Stimulated activated CD4-positive, alpha-beta T cell treated with anti-CD3 and anti-CD28 coated beads, Interleukin-4, amount 100 ng/mL, for 24 hours (primary cell): ENCODE measurements at regions not wholly inside any gene's neighbourhood (a gene's known extent, or its start where the extent isn't known, plus 50 kb on each side); places are given as distances from the start of the nearest gene placed in this dataset.
"Not testable (repeated sequence)": the region's sequence is repeated elsewhere in the genome, so short reads cannot be mapped to it uniquely, and the experiment has no call there.

Experiments used
- DNase-seq: peaks from one replicate; pipeline ENCODE4 v3.0.0-alpha.2; 2020

DNA sequence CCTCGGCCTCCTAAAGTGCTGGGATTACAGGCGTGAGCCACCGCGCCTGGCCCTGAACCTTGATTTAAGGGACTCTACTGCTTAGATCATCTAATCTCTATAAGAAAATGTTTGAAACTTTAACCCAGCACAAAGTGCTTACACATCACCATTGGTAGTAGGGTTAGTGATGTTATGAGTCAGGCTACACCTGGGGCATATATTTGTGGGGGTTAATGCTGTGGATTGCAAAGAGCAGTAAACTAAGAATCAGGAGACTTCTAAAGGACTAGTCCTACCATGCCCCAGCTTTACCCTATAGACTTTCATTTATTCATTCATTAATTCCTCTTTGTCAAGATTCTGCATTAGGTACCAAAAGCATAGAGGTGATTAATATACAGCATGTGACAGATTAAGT, 880.5 kb downstream of the TTLL7 start:
- DNase-seq, result no peak

DNA sequence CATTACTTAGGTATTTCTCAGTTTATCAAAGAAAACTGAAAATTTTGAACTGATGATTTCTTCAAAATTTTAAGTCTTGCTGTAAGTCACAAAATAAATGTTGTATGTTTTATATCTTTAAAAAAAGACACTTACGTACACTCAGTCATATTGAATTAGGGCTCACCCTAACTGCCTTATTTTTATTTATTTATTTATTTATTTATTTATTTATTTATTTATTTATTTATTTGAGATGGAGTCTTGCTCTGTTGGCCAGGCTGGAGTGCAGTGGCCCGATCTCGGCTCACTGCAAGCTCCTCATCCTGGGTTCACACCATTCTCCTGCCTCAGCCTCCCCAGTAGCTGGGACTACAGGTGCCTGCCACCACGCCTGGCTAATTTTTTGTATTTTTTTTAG, 881.9 kb downstream of the TTLL7 start:
- DNase-seq, result not testable (repeated sequence)

DNA sequence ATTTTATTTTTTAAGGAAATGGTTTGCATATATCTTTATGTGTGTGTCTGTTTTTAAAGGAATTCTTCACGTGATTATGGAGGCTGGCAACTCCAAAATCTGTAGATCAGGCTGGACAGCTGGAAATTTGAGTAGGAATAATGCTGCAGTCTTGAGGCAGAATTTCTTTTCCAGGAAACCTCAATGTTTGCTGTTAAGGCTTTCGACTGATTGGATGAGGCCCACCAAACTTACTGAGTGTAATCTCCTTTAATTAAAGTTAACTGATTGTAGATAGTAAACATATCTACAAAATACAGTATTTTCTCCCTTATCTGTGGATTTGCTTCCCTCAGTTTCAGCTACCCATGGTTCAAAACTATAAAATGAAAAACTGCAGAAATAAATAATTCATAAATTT, 883.1 kb downstream of the TTLL7 start:
- no peak for DNase-seq

DNA sequence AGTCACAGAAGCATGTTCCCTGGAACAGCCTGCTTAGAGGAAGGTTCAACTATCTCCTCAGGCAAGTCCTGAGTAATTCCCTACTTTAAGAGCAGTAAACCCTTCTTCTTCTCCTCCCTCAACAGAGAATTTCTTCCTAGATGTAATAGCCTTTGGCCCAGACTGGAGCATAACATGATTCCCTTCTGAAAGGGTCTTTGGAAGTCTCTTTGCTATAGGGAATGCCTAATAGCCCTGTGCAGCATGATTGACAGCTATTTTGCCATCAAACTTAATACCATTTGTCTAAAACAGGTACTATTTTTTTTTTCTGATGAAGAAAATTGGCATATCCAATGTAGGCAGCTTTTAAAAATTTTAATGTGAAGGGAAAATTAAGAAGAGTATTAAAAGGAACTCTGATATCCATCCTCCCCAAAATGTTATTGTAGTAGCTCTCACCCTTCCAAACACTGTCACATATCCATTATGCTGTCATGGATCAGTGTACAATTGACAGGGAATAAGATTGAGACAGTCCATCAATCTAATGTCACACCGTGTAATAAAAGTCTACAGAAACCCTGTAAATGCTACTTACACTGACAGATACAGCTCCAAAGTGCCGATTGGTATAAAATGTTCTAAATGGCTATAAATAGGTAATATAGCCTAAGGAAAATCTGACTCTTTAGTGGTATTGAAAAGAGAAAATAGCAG, 884.6 kb downstream of the TTLL7 start:
- DNase-seq, result no peak

DNA sequence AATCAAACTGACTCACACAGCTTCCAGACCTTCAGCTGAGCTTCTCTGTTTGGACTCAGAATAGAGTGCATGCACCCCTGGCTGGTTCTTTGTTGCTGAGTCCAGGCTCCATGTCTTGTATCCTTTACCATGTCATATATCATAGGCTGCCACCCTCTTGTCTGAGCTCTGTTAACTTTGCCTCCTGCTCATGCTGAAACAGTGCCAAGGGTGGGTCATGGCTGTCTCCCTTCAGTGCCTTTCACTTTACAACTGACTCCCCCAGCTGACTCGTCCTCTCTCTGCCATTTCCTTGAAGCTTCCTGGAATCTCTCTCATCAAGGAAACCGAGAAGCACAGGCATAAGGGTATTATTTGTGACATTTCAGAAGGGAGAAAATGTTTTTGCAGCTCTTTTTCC, 885.3 kb downstream of the TTLL7 start:
- no peak for DNase-seq

DNA sequence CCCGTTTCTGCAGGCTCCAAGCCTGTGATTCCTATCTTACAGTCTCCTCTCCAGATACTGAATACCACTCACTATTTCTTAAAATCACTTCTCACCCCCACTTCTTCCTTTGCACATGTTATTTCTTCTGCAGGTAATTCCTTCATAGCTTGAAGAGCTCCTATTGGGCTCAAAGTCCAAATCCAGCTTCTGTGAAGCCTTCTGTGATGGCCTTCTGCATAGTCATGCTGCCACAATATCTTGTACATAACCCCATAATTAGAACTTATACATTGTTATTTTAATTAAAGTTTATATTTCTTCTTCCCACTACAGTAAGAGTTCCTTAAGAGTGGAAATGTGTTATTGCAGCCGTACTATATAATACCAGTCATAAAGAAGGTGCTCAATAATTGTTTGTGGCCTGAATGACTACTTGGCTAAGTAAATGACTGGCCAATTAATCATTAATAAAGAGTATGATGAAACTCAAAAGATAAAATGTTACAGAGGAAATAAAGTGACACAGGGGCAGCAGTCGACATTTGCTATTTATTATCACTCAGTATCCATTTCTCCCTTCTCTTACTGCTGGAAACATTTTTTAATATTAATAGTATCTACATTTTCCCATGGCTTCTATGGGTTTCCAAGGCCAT, 886.6 kb downstream of the TTLL7 start:
- no peak for DNase-seq

DNA sequence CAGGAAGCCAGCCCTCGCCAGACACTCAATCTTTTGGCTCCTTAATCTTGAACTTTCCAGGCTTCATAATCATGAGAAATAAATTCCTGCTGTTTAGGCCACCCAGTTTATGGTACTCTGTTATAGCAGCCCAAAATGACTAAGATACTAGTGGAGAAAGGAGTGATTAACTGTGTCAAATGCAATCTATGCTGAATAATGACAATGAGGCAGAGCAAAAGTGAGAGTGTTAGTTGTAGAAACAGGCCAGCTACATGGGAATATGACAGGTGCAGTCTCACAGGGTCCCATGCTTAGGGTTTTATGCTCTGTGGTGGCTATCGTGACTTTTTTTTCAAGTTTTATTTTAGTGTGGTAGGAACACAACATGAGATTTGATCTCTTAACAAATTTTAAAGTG, 888.8 kb downstream of the TTLL7 start:
- no peak for DNase-seq

DNA sequence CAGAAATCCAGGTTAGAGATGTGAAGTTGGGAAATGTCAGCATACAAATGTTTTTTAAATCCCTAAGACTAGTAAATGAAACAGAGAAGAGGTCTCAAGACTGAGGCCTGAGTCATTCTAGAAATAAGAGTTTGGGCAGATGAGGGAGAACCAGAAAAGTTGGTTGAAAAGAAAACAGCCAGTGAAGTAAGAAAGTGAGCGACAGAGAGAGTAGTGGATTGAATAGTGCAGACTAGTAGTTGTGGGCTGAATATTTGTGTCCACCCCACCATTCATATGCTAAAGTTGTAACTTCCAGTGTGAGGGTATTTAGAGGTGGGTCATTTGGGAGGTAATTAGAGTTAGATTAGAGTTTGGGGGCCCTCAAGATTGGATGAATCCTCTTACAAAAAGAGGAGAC, 889.2 kb downstream of the TTLL7 start:
- DNase-seq, result no peak

DNA sequence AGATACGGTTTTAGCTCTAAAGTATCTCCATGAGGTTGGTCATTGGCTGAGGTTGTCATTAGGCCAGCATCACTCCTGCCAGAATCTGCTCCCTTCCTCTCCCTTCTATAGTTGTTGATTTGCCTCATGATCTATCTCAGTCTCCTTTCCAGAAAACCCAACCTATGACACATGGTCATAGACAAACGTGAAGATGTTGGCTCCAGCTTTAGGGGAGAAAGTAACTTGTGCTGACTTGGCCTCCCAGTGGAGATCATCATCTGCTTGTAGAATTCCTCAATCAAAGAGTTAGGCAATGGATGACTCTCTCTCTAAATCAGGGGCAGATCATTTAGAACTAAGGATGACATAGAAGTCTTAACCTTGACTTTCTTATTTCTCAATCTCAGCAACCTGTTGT, 894.4 kb downstream of the TTLL7 start:
- DNase-seq, result no peak

DNA sequence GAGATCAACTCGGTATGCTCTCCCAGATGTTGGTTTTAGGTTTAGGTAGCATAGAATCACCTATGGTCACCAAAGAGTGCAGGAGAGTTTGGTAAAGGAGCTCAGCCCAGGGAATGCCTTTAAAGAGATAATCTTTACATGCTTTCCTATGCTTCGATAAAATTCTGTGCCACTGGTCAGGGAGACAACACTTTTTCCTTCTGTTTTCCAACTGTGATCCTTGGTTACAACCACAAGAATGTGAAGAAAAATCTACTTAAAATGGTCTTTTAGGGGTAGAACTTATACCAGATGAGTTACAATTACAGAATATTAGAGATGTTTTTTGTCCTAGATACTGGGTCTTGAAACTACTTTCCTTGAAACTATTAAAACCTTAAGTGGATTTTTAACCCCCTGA, 895.6 kb downstream of the TTLL7 start:
- no peak for DNase-seq

DNA sequence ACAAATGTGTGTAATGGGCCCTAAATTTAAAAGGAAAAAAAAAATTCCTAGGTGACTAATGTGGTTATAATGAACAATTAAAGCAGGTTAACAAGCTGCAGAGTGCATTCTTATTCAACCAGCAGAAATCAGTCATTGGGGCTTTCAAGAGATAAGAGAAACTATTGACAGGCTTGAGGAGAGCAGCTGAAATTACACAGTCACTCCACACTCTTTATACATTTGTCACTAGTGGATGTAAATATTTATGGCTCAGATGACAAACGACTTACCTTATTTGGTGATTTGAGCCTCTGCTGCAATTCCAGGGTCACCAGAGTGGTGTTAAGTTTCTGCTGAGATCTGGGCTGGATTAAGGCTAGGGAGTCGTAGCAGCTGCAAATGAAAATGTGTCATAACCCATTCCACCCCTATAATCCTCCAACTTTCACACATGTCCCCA, 896.3 kb downstream of the TTLL7 start:
- DNase-seq, result no peak

DNA sequence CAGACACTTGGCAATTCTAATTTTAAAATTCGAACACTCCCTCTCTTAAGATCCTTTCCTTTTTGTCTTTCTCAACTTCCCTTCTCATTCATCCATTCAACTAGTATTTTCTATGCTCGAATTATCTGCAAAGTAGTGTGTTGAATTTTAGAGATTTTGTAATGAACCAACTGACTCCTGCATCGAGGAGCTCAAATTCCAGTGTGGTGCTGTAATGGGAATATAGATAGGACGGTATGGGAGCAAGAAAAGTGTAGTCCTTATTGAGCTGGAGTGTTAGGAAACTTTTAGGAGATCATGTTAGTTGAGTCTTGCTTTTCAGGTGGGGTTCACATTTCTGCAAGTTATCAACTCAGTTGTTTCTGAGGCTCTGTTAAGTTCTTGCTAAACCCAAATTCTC, 897.5 kb downstream of the TTLL7 start:
- no peak for DNase-seq

DNA sequence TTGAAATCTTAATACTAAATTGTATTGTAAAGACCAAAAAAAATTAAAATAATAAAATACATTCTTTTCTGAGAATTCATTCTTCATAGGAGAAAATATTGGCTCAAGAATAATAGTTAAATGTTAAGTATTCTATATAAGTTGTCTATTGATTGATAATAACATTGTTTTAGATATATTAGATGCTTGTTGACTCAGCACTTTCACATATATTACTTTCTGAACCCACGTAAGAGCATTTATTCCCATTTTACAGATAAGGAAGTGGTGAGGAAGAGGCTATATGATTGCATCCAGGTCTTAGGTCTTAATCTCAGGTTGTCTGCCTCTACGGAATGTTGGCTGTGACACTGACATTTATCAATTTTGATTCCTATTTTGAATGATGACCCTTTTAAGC, 898.8 kb downstream of the TTLL7 start:
- DNase-seq, result no peak

DNA sequence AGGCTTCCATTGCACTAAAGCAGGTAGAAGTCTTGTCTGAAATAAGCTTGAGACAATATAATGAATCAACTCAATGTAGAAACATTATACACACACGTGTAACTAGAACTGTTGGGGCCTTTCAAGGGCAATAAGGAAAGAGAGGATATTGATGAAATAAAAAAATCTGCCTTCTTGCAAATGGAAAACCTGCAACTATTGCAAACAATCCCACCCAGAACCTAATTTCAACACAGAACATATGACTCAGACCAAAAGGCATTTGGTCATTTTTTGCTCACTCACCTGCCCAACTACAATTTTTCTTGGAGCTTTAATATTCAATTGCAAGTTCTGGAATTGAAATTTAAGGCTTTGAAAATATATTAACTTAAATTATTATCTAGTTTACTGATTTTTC, 900.1 kb downstream of the TTLL7 start:
- DNase-seq, result no peak

DNA sequence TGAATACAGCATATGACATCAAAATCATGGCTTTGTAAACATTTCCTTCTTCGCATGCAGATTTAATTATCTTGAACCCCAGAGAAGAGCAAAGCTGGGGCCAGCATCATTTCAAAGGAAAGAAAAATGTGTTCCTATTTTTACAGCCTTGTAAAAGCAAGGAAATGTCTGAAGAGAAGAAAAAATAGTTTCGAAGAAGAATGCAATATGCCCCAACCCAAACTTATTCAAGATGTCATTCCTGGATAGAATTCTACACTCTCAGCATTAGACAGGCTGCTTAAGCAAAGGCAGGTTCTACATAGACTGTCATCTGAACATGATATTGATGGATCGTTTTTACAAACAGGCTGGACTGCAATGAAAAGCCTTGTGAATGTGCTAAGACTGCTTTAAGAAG, 900.8 kb downstream of the TTLL7 start:
- DNase-seq, result no peak

DNA sequence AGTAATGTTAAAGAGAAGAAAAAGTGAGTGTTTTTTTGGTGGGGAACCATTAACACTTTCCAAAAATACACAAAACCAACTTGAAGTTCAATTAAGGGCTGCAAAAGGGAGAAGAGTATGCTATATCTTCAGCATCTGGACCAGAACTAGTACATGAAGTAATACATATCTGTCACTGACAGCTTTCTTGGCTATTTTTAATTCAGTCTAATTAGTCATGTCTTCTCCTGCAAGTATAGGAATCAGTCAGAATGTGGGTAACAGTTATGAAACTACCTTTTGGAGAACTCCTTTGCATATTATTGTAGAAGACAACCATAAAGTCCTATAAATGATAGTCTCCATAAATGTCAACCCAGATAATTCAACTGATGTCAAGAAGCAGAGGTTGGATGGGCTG, 901.2 kb downstream of the TTLL7 start:
- DNase-seq, result no peak

DNA sequence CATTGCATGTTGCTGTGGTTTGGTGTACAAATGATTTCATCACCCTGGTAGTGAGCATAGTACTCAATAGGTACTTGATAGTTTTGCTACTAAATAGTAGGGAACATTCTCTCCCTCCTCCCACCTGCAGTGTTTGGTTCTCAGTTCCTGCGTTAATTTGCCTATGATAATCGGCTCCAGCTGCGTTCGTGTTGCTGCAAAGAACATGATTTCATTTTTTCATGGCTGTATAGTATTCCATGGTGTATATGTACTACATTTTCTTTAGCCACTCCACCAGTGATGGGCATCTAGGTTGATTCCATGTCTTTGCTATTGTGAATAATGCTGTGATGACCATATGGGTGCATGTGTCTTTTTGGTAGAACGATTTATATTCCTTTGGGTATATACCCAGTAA, 903.4 kb downstream of the TTLL7 start:
- no peak for DNase-seq

DNA sequence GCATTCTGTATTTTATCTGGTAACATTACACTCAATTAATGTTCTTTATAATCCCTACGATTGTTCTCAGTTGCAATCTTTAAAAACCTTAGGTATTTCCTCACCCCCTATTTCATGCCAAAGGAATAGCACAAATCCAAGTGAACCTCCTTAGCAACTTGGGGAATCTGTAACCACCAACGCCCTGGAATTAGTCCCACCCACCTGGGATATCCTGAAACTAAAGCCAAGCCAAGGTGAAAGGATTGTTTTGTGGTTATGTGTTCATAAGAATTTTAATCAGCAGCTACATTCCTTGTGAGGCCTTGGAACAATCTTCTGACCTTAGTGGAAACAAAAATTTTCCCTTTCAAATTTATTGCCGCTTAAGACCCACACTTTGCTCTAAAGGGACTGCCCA, 908.7 kb downstream of the TTLL7 start:
- no peak for DNase-seq

DNA sequence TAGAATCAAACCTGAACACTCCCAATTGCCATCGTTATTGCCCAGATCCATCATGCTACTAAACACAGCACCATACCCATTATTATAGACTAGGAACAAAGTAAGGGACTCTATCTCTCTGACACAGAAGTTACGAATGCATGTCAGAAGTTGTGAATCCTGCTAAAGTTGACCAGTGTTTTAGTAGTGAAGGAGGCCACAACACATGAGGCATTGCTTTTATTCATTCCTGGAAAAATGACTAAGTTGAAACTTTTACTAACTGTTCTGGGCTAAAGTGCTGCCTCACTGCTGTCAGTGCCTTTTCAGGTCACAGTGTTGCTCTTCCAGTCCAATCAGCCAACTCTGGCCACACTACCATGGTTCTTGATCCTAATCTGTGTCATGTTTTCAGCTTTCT, 911.1 kb downstream of the TTLL7 start:
- DNase-seq, result no peak

DNA sequence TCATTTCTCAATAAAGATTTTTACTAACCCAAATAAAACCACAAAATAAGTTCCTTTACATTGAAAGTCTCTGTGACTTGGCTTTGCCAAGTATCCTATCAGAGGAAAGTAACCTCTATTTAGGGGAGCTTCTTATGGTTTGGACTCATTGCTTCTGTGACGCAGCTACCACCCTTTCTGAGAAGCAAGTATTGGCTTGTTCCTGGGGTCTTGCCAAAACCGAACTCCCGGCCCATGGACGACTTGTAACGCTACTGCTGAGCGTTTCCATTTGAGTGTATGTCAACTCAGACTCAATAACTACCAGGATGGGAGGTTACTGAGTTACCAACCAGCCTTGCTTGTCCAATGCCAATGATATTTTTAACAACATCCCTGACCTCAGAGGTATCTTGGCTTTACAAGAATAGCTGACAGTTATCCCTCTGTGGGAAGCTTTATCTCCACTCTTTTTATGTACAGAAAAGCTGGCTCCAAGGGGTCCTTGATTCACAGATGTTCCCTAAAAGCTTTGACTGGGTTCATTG, 911.9 kb downstream of the TTLL7 start:
- DNase-seq, result no peak

DNA sequence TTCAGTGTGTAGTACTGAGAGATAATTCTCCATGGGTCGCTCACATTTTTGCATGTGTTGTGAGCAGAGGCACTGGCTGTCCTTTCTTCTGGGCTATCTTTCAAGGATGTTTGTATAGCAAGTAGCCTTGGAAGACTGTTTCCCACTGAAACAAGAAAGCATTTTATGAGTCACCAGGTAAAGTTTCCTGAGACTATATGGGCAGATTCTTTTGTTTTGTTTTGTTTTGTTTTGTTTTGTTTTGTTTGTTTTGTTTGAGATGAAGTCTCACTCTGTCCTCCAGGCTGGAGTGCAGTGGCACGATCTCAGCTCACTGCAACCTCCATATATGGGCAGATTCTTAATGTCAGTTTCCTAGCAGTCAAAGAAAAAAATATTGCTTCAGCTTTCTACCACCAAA, 912.6 kb downstream of the TTLL7 start:
- no peak for DNase-seq

DNA sequence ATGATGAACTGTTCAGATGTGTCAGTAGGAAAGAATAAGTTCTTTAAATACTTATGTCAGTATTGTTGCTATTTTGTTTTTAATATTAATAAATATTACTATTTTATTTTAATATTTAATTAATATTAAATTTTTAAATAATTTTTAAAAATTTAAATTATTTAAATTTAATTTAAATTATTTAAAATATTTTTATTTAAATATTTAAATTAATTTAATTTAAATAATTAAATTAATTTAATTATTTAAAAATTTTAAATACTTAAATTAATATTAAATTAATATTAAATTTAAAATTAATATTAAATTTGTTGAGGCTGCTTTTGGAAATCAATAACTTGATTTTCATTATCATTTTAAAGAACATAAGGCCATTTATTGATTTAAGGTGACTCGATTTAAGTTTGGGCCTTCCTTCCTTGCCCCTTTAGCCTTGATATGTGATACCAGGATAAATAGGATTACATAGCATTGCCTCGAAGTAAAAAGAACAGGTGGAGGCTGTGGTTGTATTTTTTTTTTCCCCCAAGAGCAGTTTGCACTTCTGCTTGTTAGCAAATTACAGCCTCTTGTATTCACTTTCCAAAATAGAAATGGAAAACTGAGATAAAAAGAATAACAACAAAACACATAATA, 915.2 kb downstream of the TTLL7 start:
- DNase-seq, result no peak

DNA sequence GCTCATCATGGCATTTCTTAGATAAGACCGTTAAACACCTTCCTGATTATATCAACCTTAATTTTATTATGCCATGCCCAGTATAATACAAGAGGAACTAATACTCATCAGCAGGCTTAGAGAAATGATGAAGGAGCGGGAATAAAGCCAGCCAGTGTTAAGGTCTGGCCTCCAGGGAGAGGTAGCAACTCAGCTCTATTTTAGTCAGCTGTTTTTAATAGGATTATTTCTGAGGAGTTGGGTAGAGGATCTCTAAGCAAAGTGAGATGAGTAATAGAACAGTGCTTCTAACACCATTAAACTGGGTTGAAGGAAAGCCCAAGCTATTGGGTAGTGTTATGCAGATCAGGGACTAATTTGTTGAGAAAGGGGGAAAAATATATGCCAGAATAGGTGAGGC, 921.5 kb downstream of the TTLL7 start:
- no peak for DNase-seq

DNA sequence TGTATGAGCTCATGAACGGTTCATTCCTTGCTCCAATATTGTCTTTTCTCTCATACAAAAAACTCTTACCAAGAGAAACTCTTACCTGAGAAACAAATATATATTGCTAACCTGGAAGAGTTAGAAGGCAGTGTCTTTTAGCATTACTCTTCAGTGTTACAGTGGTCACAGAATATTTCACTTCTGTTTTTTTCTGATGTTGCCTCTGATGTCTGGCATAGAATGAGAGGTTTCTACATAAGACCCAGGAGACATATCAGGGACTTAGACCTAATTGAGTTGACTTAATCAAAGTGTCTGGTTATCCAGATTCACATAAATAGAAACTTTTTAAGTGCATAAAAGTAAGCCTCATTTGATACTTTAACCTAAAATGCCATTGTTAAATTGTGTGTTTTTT, 923.8 kb downstream of the TTLL7 start:
- no peak for DNase-seq
